Uterus (tissue), 2 donors: ENCODE measurements at regions not wholly inside any gene's neighbourhood (a gene's known extent, or its start where the extent isn't known, plus 50 kb on each side); places are given as distances from the start of the nearest gene placed in this dataset.

Experiments
- POLR2A ChIP-seq, 2 donors: fragments of 450-650 bp; IDR thresholded peaks; one replicate each; pipeline ENCODE4 v1.6.1; 2016; ENCODE audit warnings: antibody characterized with exemption in 2 of 2, mild to moderate bottlenecking in 1 of 2, moderate library complexity in 1 of 2
- TF ChIP-seq, protein P1 (sequence below), 4 experiments: fragments of 200-600 bp in 2 of 4; fragments of 450-650 bp in 2 of 4; sonication (generic) in 2 of 4; IDR thresholded peaks; one replicate each; pipeline ENCODE4 v1.5.1; 2016 to 2019; ENCODE audit warnings: antibody characterized with exemption in 4 of 4, mild to moderate bottlenecking in 2 of 4, moderate library complexity in 1 of 4

DNA sequence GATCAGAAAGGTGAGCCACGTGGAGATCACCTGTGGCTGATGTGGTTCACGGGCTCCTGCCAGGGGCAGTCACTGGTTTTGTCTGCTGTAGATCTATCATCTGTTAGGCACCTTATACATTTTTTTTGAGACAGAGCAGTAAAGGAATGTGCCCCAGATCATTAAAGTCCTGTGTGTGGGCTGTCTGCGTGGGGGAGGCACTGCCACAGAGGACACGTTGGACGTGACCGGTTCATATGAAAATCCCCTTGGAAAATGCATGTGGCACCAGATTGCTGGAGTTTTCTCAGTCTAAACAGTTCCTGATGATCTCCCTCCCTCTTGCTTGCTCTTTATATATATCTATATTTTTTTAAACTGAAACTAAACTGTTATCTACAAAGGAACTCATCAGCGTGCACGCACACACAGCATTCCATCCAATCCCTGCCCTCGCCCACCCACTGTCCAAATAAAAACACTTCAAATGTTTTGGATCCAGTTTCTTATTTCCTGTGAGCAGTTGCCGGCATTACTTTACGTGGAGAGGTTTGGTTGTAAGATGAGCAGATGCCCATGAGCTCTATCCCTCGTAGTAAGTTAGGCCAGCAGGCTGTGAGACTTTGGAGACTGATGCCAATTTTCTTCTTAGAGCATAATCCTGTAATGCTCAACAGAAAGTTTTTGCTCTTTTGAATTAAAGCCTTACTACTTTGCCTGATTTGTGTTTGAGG is 161.6 kb upstream of the EXOC2 start:
- TF ChIP-seq, protein P1, sequence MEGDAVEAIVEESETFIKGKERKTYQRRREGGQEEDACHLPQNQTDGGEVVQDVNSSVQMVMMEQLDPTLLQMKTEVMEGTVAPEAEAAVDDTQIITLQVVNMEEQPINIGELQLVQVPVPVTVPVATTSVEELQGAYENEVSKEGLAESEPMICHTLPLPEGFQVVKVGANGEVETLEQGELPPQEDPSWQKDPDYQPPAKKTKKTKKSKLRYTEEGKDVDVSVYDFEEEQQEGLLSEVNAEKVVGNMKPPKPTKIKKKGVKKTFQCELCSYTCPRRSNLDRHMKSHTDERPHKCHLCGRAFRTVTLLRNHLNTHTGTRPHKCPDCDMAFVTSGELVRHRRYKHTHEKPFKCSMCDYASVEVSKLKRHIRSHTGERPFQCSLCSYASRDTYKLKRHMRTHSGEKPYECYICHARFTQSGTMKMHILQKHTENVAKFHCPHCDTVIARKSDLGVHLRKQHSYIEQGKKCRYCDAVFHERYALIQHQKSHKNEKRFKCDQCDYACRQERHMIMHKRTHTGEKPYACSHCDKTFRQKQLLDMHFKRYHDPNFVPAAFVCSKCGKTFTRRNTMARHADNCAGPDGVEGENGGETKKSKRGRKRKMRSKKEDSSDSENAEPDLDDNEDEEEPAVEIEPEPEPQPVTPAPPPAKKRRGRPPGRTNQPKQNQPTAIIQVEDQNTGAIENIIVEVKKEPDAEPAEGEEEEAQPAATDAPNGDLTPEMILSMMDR (IDR thresholded peaks at IDR 0.05) = no peak
- TF ChIP-seq POLR2A (IDR thresholded peaks at IDR 0.05) = no peak
